H1 (cell line): ENCODE measurements at regions not wholly inside any gene's neighbourhood (a gene's known extent, or its start where the extent isn't known, plus 50 kb on each side); places are given as distances from the start of the nearest gene placed in this dataset.

Experiments
- CTCF ChIA-PET: fragments of 300-600 bp; sonication (Branson Sonifier 250); formaldehyde crosslinking; loops from one replicate; lab custom pipeline; 2021; ENCODE audit not compliant: partially characterized antibody; lab: Charles Lee
- POLR2A ChIA-PET: fragments of 300-600 bp; sonication (Branson Sonifier 250); formaldehyde crosslinking; loops from one replicate; lab custom pipeline; 2021; ENCODE audit warnings: inconsistent platforms; ENCODE audit not compliant: partially characterized antibody; lab: Charles Lee
- DNase-seq, 2 experiments: peaks; one replicate each; pipeline versions ENCODE4 v3.0.0 to v3.0.0-alpha.2; 2010 to 2022; ENCODE audit warnings: low spot score in 2 of 2, low read depth in 1 of 2, mixed read lengths in 1 of 2
- FAIRE-seq: peaks from 2 replicates; lab custom pipeline; 2011; peaks lifted over from hg19 to GRCh38; lab: Jason Lieb, UNC
- H2AFZ ChIP-seq: 2 replicates; pipeline ENCODE4 v1.8.1; 2012; ENCODE audit warnings: low read length, inconsistent platforms
- H2AK5ac ChIP-seq: 2 replicates; pipeline ENCODE4 v1.6.1; 2013; ENCODE audit warnings: low read depth, low read length
- H2BK120ac ChIP-seq: replicated peaks from 2 replicates; pipeline ENCODE3; 2013; ENCODE audit warnings: low read depth, low read length, inconsistent platforms
- H2BK12ac ChIP-seq: 2 replicates; pipeline ENCODE4 v1.6.1; 2013; ENCODE audit warnings: low read depth, low read length
- H2BK15ac ChIP-seq: 2 replicates; pipeline ENCODE4 v1.6.1; 2013; ENCODE audit warnings: low read length
- H2BK20ac ChIP-seq: 2 replicates; pipeline ENCODE4 v1.6.1; 2013; ENCODE audit warnings: low read length
- H2BK5ac ChIP-seq: 2 replicates; pipeline ENCODE4 v1.6.1; 2013; ENCODE audit warnings: low read depth, low read length
- H3K14ac ChIP-seq: 2 replicates; pipeline ENCODE4 v1.6.1; 2013; ENCODE audit warnings: inconsistent platforms; ENCODE audit not compliant: insufficient read length
- H3K18ac ChIP-seq: 2 replicates; pipeline ENCODE4 v1.6.1; 2013; ENCODE audit warnings: low read length; ENCODE audit errors: extremely low read depth
- H3K23ac ChIP-seq: 2 replicates; pipeline ENCODE4 v1.6.1; 2013; ENCODE audit warnings: inconsistent platforms; ENCODE audit not compliant: insufficient read length
- H3K23me2 ChIP-seq: 2 replicates; pipeline ENCODE4 v1.6.1; 2013; ENCODE audit warnings: low read depth, low read length
- H3K27ac ChIP-seq: 2 replicates; pipeline ENCODE4 v1.6.1; 2011; ENCODE audit warnings: low read depth, low read length, inconsistent platforms
- H3K27me3 ChIP-seq, 4 experiments: replicated peaks in 1 of 4; 1 replicate in 1 of 4; 2 replicates in 3 of 4; pipeline versions ENCODE4 v1.6.1 to v1.8.1; 2011 to 2013; ENCODE audit warnings: low read length in 3 of 4, mild to moderate bottlenecking in 3 of 4, inconsistent platforms in 2 of 4, mixed read lengths in 2 of 4, moderate library complexity in 1 of 4; ENCODE audit not compliant: control insufficient read depth in 3 of 4, insufficient read depth in 3 of 4; ENCODE audit errors: extremely low read depth in 1 of 4
- H3K36me3 ChIP-seq, 4 experiments: 2 replicates each; pipeline versions ENCODE4 v1.6.1 to v1.8.1; 2011 to 2013; ENCODE audit warnings: mild to moderate bottlenecking in 4 of 4, low read length in 3 of 4, moderate library complexity in 2 of 4, control low read depth in 1 of 4, inconsistent platforms in 1 of 4; ENCODE audit not compliant: insufficient read depth in 4 of 4, control insufficient read depth in 2 of 4
- H3K4ac ChIP-seq: replicated peaks from 2 replicates; pipeline ENCODE3; 2013; ENCODE audit warnings: low read length, low read depth, mixed read lengths, inconsistent platforms; ENCODE audit not compliant: insufficient read length
- H3K4me1 ChIP-seq, 4 experiments: replicated peaks in 1 of 4; 1 replicate in 1 of 4; 2 replicates in 3 of 4; pipeline versions ENCODE4 v1.6.1 to v1.8.1; 2011 to 2013; ENCODE audit warnings: low read length in 3 of 4, inconsistent platforms in 2 of 4, mixed read lengths in 1 of 4; ENCODE audit not compliant: insufficient read depth in 4 of 4, control insufficient read depth in 3 of 4
- H3K4me2 ChIP-seq, 2 experiments: 2 replicates each; pipeline versions ENCODE4 v1.6.1 to v1.8.1; 2011 to 2013; ENCODE audit warnings: low read depth in 2 of 2, low read length in 2 of 2, control low read depth in 1 of 2, inconsistent platforms in 1 of 2, mild to moderate bottlenecking in 1 of 2; ENCODE audit not compliant: insufficient read depth in 1 of 2
- H3K4me3 ChIP-seq, 4 experiments: fragments of 200-600, 300-600 bp in 1 of 4; sonication (generic), shearing (Covaris generic), sonication (Bioruptor Twin) in 1 of 4; 2 replicates each; pipeline versions ENCODE4 v1.5.1 to v1.8.1; 2011 to 2016; ENCODE audit warnings: low read length in 4 of 4, low read depth in 3 of 4, control low read depth in 2 of 4, inconsistent platforms in 2 of 4, mild to moderate bottlenecking in 2 of 4, mixed read lengths in 1 of 4, moderate library complexity in 1 of 4; ENCODE audit not compliant: insufficient read depth in 2 of 4; ENCODE audit errors: extremely low read depth in 1 of 4
- H3K56ac ChIP-seq: replicated peaks from 2 replicates; pipeline ENCODE3; 2013; ENCODE audit warnings: low read depth, mild to moderate bottlenecking, mixed read lengths, low read length, inconsistent platforms; ENCODE audit not compliant: insufficient read length
- H3K79me1 ChIP-seq: 2 replicates; pipeline ENCODE4 v1.6.1; 2013; ENCODE audit warnings: low read depth, low read length, control low read depth
- H3K79me2 ChIP-seq, 2 experiments: 2 replicates each; pipeline versions ENCODE4 v1.6.1 to v1.8.1; 2012 to 2013; ENCODE audit warnings: low read length in 2 of 2, mild to moderate bottlenecking in 2 of 2, inconsistent platforms in 1 of 2; ENCODE audit not compliant: insufficient read depth in 2 of 2, control insufficient read depth in 1 of 2
- H3K9ac ChIP-seq, 4 experiments: replicated peaks in 1 of 4; 1 replicate in 1 of 4; 2 replicates in 3 of 4; pipeline versions ENCODE4 v1.6.1 to v1.8.1; 2011 to 2013; ENCODE audit warnings: low read depth in 3 of 4, low read length in 3 of 4, control low read depth in 2 of 4, mild to moderate bottlenecking in 2 of 4, moderate library complexity in 2 of 4, inconsistent platforms in 1 of 4; ENCODE audit errors: extremely low read depth in 1 of 4
- H3K9me3 ChIP-seq, 2 experiments: 2 replicates each; pipeline versions ENCODE4 v1.6.1 to v1.8.1; 2012 to 2013; ENCODE audit warnings: mild to moderate bottlenecking in 2 of 2, moderate library complexity in 2 of 2, control low read depth in 1 of 2, inconsistent platforms in 1 of 2, low read depth in 1 of 2, low read length in 1 of 2, mixed read lengths in 1 of 2; ENCODE audit not compliant: insufficient read depth in 2 of 2
- H4K20me1 ChIP-seq, 2 experiments: replicated peaks in 1 of 2; 2 replicates each; pipeline versions ENCODE3 to v1.8.1; 2011 to 2013; ENCODE audit warnings: inconsistent platforms in 2 of 2, low read length in 2 of 2, mild to moderate bottlenecking in 1 of 2; ENCODE audit not compliant: insufficient read depth in 2 of 2, control insufficient read depth in 1 of 2
- H4K5ac ChIP-seq: 2 replicates; pipeline ENCODE4 v1.6.1; 2013; ENCODE audit warnings: low read length, low read depth, mixed read lengths, inconsistent platforms; ENCODE audit not compliant: insufficient read length
- H4K8ac ChIP-seq: 2 replicates; pipeline ENCODE4 v1.8.0; 2013; ENCODE audit warnings: mild to moderate bottlenecking, moderate library complexity, low read length, inconsistent platforms; ENCODE audit not compliant: insufficient read depth; ENCODE audit errors: extremely low read depth
- H4K91ac ChIP-seq: replicated peaks from 2 replicates; pipeline ENCODE3; 2013; ENCODE audit warnings: low read length, mixed read lengths, inconsistent platforms; ENCODE audit not compliant: insufficient read length
- BRCA1 ChIP-seq: IDR thresholded peaks from 2 replicates; pipeline ENCODE4 v1.6.1; 2012; ENCODE audit warnings: low read depth, low read length, improper control_type of control experiment
- EGR1 ChIP-seq: IDR thresholded peaks from 2 replicates; pipeline ENCODE4 v1.6.1; 2011; ENCODE audit warnings: low read depth, low read length, borderline replicate concordance
- HDAC2 ChIP-seq, 2 experiments: fragments of 300-600 bp in 1 of 2; sonication (generic) in 1 of 2; IDR thresholded peaks; 2 replicates each; pipeline ENCODE4 v1.6.1; 2011 to 2012; ENCODE audit warnings: low read depth in 2 of 2, low read length in 2 of 2, mild to moderate bottlenecking in 2 of 2, moderate library complexity in 2 of 2, borderline replicate concordance in 1 of 2, inconsistent platforms in 1 of 2
- JUND ChIP-seq: IDR thresholded peaks from 2 replicates; pipeline ENCODE4 v1.6.1; 2011; ENCODE audit warnings: mild to moderate bottlenecking, improper control_type of control experiment, low read length
- POLR2AphosphoS5 ChIP-seq: IDR thresholded peaks from 2 replicates; pipeline ENCODE4 v1.6.1; 2011; ENCODE audit warnings: low read depth, low read length
- RFX5 ChIP-seq: IDR thresholded peaks from 2 replicates; pipeline ENCODE4 v1.6.1; 2011; ENCODE audit warnings: low read depth, low read length, improper control_type of control experiment, borderline replicate concordance
- RNF2 ChIP-seq: fragments of 200-900, 300-1000 bp; sonication (generic); IDR thresholded peaks from 2 replicates; pipeline ENCODE4 v1.7.1; 2016; ENCODE audit warnings: borderline replicate concordance, low read depth, mild to moderate bottlenecking, antibody characterized with exemption, low read length; ENCODE audit not compliant: poor library complexity, severe bottlenecking; ENCODE audit errors: missing control alignments
- SP1 ChIP-seq: IDR thresholded peaks from 2 replicates; pipeline ENCODE4 v1.6.1; 2011; ENCODE audit warnings: low read depth, low read length
- SP2 ChIP-seq: IDR thresholded peaks from 2 replicates; pipeline ENCODE4 v1.6.1; 2012; ENCODE audit warnings: mild to moderate bottlenecking, low read length, inconsistent platforms
- TAF1 ChIP-seq: IDR thresholded peaks from 2 replicates; pipeline ENCODE4 v1.6.1; 2011; ENCODE audit warnings: mild to moderate bottlenecking, low read depth, low read length
- TAF7 ChIP-seq: optimal IDR thresholded peaks from 2 replicates; pipeline ENCODE3; 2011; ENCODE audit warnings: low read depth, mild to moderate bottlenecking, inconsistent platforms, low read length, moderate library complexity, borderline replicate concordance
- TBP ChIP-seq: IDR thresholded peaks from 2 replicates; pipeline ENCODE4 v1.6.1; 2011; ENCODE audit warnings: low read depth, low read length, improper control_type of control experiment
- USF2 ChIP-seq: IDR thresholded peaks from 2 replicates; pipeline ENCODE4 v1.6.1; 2011; ENCODE audit warnings: low read length, improper control_type of control experiment
- WGBS, 2 experiments: shearing (Covaris generic) in 1 of 2; methylation state at CpG; one replicate each; pipeline versions ENCODE4 v1.1.6 to v1.1.7; 2013 to 2015; ENCODE audit warnings: low lambda C conversion rate in 2 of 2, mixed read lengths in 2 of 2, inconsistent platforms in 1 of 2, low coverage in 1 of 2, missing lambda C conversion rate in 1 of 2; ENCODE audit not compliant: insufficient replicate concordance in 2 of 2, insufficient coverage in 1 of 2, insufficient read length in 1 of 2; ENCODE audit errors: extremely low coverage in 1 of 2, missing lambda C conversion rate in 1 of 2; 5-methylcytosine and 5-hydroxymethylcytosine counted together

GRCh38 chrX:8851231-8851886 is 50.2 kb upstream of the FAM9A start:
- Histone ChIP-seq H2BK5ac (no peak overlapping the region), H3K36me3 (no peaks in the 10 kb centered on the region), H3K4me2 (no peak overlapping the region), H4K8ac (no peak overlapping the region), H4K91ac (no peak overlapping the region), H2BK20ac (no peak overlapping the region), H2BK12ac (no peak overlapping the region), H3K4me3 (no peak overlapping the region), H4K5ac (no peak overlapping the region), H3K4ac (no peak overlapping the region), H2AFZ (no peak overlapping the region), H3K23ac (no peak overlapping the region), H3K9ac (no peak overlapping the region), H3K27me3 (no peaks in the 10 kb centered on the region), H3K18ac (no peak overlapping the region), H2BK15ac (no peak overlapping the region), H3K79me1 (no peaks in the 10 kb centered on the region), H2AK5ac (no peak overlapping the region), H3K9me3 (no peaks in the 10 kb centered on the region), H3K27ac (no peak overlapping the region), H2BK120ac (no peak overlapping the region), H3K4me1 (no peaks in the 10 kb centered on the region), H3K14ac (no peak overlapping the region), H3K56ac (no peak overlapping the region), H3K23me2 (no peaks in the 10 kb centered on the region), H4K20me1 (no peaks in the 10 kb centered on the region), H3K79me2 (no peaks in the 10 kb centered on the region)
- ChIA-PET CTCF (no interaction called here), POLR2A (no interaction called here)
- FAIRE-seq (no peak), DNase-seq (no peak)
- 89% methylated on average over 10 of the region's 11 CpGs; no CpG with 5 or more reads in 1 of the 2 experiments for WGBS, 2 experiments
- no peak for TF ChIP-seq TBP
- TF ChIP-seq EGR1 = no peak
- TF ChIP-seq RFX5 = no peak
- TF ChIP-seq SP1 = no peak
- TF ChIP-seq TAF1 = no peak
- TF ChIP-seq POLR2AphosphoS5 = no peak
- no peak for TF ChIP-seq USF2
- TF ChIP-seq JUND = no peak
- TF ChIP-seq RNF2 = no peak
- TF ChIP-seq TAF7 = no peak
- TF ChIP-seq BRCA1 = no peak
- no peak for TF ChIP-seq SP2
- TF ChIP-seq HDAC2 (IDR thresholded peaks at IDR 0.05; ENCODE audit: borderline replicate concordance in 1 of 2, low read depth in 2 of 2, low read length in 2 of 2) = no peak
